Endothelial cell of umbilical vein (primary cell): ENCODE measurements at regions not wholly inside any gene's neighbourhood (a gene's known extent, or its start where the extent isn't known, plus 50 kb on each side); places are given as distances from the start of the nearest gene placed in this dataset.

Experiments used
- BruUV-seq: library from RNA; stranded (reverse); fragments of 400-500 nt; replicated peaks from 2 replicates; lab custom pipeline; 2021; lab: Mats Ljungman, UMichigan
- CTCF ChIA-PET: fragments of 300-600, 350-600 bp; sonication (Branson Sonifier 250); formaldehyde crosslinking; loops from one replicate; lab custom pipeline; 2021; ENCODE audit warnings: antibody characterized with exemption, inconsistent platforms; lab: Charles Lee
- POLR2A ChIA-PET: fragments of 300-600, 350-600 bp; sonication (Branson Sonifier 250); formaldehyde crosslinking; loops from one replicate; lab custom pipeline; 2021; ENCODE audit warnings: antibody characterized with exemption, inconsistent platforms; lab: Charles Lee
- DNase-seq: peaks from one replicate; pipeline ENCODE4 v3.0.0-alpha.2; 2011; ENCODE audit warnings: low read depth, low spot score
- FAIRE-seq: peaks from 2 replicates; lab custom pipeline; 2011; peaks lifted over from hg19 to GRCh38; lab: Jason Lieb, UNC
- H2AFZ ChIP-seq: 2 replicates; pipeline ENCODE4 v1.6.0; 2012; ENCODE audit warnings: low read depth, low read length, control low read depth, inconsistent platforms
- H3K27ac ChIP-seq: 2 replicates; pipeline ENCODE4 v1.5.1; 2011; ENCODE audit warnings: low read depth, mild to moderate bottlenecking, control low read depth, low read length, moderate library complexity; ENCODE audit not compliant: insufficient read depth
- H3K27me3 ChIP-seq, 2 experiments: 2 replicates each; pipeline versions ENCODE4 v1.6.0 to v1.6.1; 2011; ENCODE audit warnings: low read length in 2 of 2, mixed read lengths in 1 of 2; ENCODE audit not compliant: control insufficient read depth in 2 of 2, insufficient read depth in 2 of 2
- H3K36me3 ChIP-seq, 2 experiments: 2 replicates in 1 of 2; 3 replicates in 1 of 2; pipeline ENCODE4 v1.5.1; 2011; ENCODE audit warnings: low read length in 2 of 2, mild to moderate bottlenecking in 1 of 2, moderate library complexity in 1 of 2; ENCODE audit not compliant: control insufficient read depth in 2 of 2, insufficient read depth in 2 of 2; ENCODE audit errors: extremely low read depth in 1 of 2
- H3K4me1 ChIP-seq: 3 replicates; pipeline ENCODE4 v1.5.1; 2011; ENCODE audit warnings: mild to moderate bottlenecking, low read length; ENCODE audit not compliant: control insufficient read depth, insufficient read depth; ENCODE audit errors: extremely low read depth
- H3K4me2 ChIP-seq: 2 replicates; pipeline ENCODE4 v1.6.1; 2011; ENCODE audit warnings: low read length, control low read depth, mixed read lengths; ENCODE audit not compliant: insufficient read depth
- H3K4me3 ChIP-seq, 3 experiments: fragments of 200-600 bp in 1 of 3; sonication (generic), shearing (Covaris generic) in 1 of 3; replicated peaks in 1 of 3; 2 replicates each; pipeline ENCODE4 v1.5.1; 2011 to 2016; ENCODE audit warnings: control low read depth in 3 of 3, low read length in 3 of 3, mild to moderate bottlenecking in 2 of 3, inconsistent platforms in 1 of 3, low read depth in 1 of 3, moderate library complexity in 1 of 3; ENCODE audit not compliant: insufficient read depth in 1 of 3
- H3K79me2 ChIP-seq: 2 replicates; pipeline ENCODE4 v1.6.0; 2012; ENCODE audit warnings: low read length, inconsistent platforms; ENCODE audit not compliant: control insufficient read depth, insufficient read depth
- H3K9ac ChIP-seq: replicated peaks from 2 replicates; pipeline ENCODE3; 2011; ENCODE audit warnings: low read length, control low read depth; ENCODE audit not compliant: insufficient read depth; ENCODE audit errors: extremely low read depth
- H3K9me1 ChIP-seq: replicated peaks from 3 replicates; pipeline ENCODE4 v1.6.0; 2011; ENCODE audit warnings: mild to moderate bottlenecking, low read length; ENCODE audit not compliant: control insufficient read depth, insufficient read depth; ENCODE audit errors: extremely low read depth
- H3K9me3 ChIP-seq: replicated peaks from 2 replicates; pipeline ENCODE4 v1.5.1; 2012; ENCODE audit warnings: low read length, inconsistent platforms; ENCODE audit not compliant: control insufficient read depth, insufficient read depth
- H4K20me1 ChIP-seq: replicated peaks from 2 replicates; pipeline ENCODE3; 2011; ENCODE audit warnings: mild to moderate bottlenecking, low read length; ENCODE audit not compliant: control insufficient read depth, insufficient read depth; ENCODE audit errors: extremely low read depth
- EZH2 ChIP-seq: IDR thresholded peaks from 2 replicates; pipeline ENCODE4 v1.6.1; 2012; ENCODE audit warnings: borderline replicate concordance, low read depth, mild to moderate bottlenecking, moderate library complexity, low read length, inconsistent platforms; ENCODE audit not compliant: severe bottlenecking
- FOS ChIP-seq: IDR thresholded peaks from 2 replicates; pipeline ENCODE4 v1.6.1; 2011; ENCODE audit warnings: mild to moderate bottlenecking, low read length, moderate library complexity, borderline replicate concordance; ENCODE audit not compliant: insufficient read depth
- GATA2 ChIP-seq: IDR thresholded peaks from 2 replicates; pipeline ENCODE4 v1.7.0; 2011; ENCODE audit warnings: low read depth, mild to moderate bottlenecking, moderate library complexity, mixed read lengths, low read length; ENCODE audit not compliant: insufficient read length, insufficient read depth
- JUN ChIP-seq: IDR thresholded peaks from 2 replicates; pipeline ENCODE4 v1.6.1; 2011; ENCODE audit warnings: borderline replicate concordance, low read depth; ENCODE audit not compliant: insufficient read length, insufficient read depth
- MYC ChIP-seq: IDR thresholded peaks from one replicate; pipeline ENCODE4 v1.6.1; 2011; ENCODE audit warnings: mild to moderate bottlenecking, low read depth, low read length
- POLR2A ChIP-seq: IDR thresholded peaks from 2 replicates; pipeline ENCODE4 v1.6.1; 2012; ENCODE audit warnings: low read depth, mild to moderate bottlenecking, control low read depth, low read length
- POLR2AphosphoS5 ChIP-seq: IDR thresholded peaks from 2 replicates; pipeline ENCODE4 v1.6.1; 2012; ENCODE audit warnings: low read depth, mild to moderate bottlenecking, control low read depth, low read length, moderate library complexity; ENCODE audit not compliant: insufficient read depth
- dilution Hi-C: fragments of 300-500 bp; cut with MboI; formaldehyde crosslinking; loops from one replicate; pipeline ENCODE4 v1.15.0; 2019; ENCODE audit warnings: low sequenced_read_pairs; ENCODE audit not compliant: extremely low pct_ligation_motif_present
- intact Hi-C: fragments of 100-400 bp; cut with micrococcal nuclease; formaldehyde crosslinking; loops from one replicate; pipeline ENCODE4 v1.10.0; 2022
- TF ChIP-seq, protein P1 (sequence below), 2 donors: IDR thresholded peaks; 1 replicate in 1 of 2; 2 replicates in 1 of 2; pipeline ENCODE4 v1.5.1; 2011; ENCODE audit warnings: low read length in 2 of 2, mild to moderate bottlenecking in 2 of 2, moderate library complexity in 2 of 2, control low read depth in 1 of 2, inconsistent platforms in 1 of 2, low read depth in 1 of 2; ENCODE audit not compliant: insufficient read depth in 1 of 2; ENCODE audit errors: extremely low read depth in 1 of 2
- TF ChIP-seq, protein P2 (sequence below): IDR thresholded peaks from 2 replicates; pipeline ENCODE4 v1.6.1; 2011; ENCODE audit not compliant: insufficient read depth, insufficient read length

DNA sequence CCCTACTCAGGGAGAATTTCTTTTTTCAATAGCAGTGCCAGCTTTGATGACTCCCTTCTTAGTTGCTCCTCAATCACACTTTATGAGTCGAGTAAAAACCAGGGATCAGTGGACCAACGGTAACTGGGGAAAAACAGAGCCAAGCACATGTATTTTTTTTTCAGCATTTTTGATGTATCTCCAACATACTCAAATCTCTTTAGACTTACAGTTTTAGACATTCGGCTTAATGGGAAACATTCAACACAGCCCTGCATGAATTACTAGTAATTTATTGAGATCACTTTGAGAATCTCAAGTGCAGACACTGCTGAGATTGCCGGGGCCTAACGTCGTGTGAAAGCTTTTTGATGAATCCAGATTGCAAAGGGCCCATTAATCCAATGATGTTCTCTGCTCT is 306.7 kb downstream of the NUAK1 start:
- ChIA-PET CTCF (no interaction called here), POLR2A (no interaction called here)
- Histone ChIP-seq H4K20me1 (no peaks in the 10 kb centered on the region), H3K27me3 (peaks cover 0 to 3% of the 10 kb centered on the region in 2 experiments), H2AFZ (no peak overlapping the region), H3K9ac (no peak overlapping the region), H3K4me3 (no peak overlapping the region), H3K27ac (no peak overlapping the region), H3K4me1 (no peaks in the 10 kb centered on the region), H3K9me1 (no peaks in the 10 kb centered on the region), H3K79me2 (no peaks in the 10 kb centered on the region), H3K36me3 (no peaks in the 10 kb centered on the region), H3K4me2 (no peak overlapping the region), H3K9me3 (no peaks in the 10 kb centered on the region)
- FAIRE-seq, result no peak
- DNase-seq, result no peak
- dilution Hi-C loops, result no loop called here
- intact Hi-C loops, result no loop called here
- no TSS peak for BruUV-seq
- TF ChIP-seq POLR2A, result no peak
- TF ChIP-seq FOS, result no peak
- no peak for TF ChIP-seq POLR2AphosphoS5
- TF ChIP-seq EZH2, result no peak
- no peak for TF ChIP-seq MYC
- TF ChIP-seq, protein P1, sequence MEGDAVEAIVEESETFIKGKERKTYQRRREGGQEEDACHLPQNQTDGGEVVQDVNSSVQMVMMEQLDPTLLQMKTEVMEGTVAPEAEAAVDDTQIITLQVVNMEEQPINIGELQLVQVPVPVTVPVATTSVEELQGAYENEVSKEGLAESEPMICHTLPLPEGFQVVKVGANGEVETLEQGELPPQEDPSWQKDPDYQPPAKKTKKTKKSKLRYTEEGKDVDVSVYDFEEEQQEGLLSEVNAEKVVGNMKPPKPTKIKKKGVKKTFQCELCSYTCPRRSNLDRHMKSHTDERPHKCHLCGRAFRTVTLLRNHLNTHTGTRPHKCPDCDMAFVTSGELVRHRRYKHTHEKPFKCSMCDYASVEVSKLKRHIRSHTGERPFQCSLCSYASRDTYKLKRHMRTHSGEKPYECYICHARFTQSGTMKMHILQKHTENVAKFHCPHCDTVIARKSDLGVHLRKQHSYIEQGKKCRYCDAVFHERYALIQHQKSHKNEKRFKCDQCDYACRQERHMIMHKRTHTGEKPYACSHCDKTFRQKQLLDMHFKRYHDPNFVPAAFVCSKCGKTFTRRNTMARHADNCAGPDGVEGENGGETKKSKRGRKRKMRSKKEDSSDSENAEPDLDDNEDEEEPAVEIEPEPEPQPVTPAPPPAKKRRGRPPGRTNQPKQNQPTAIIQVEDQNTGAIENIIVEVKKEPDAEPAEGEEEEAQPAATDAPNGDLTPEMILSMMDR (IDR thresholded peaks at IDR 0.05; ENCODE audit: extremely low read depth in 1 of 2, insufficient read depth in 1 of 2, low read depth in 1 of 2, low read length in 2 of 2), result no peak
- TF ChIP-seq JUN, result no peak
- TF ChIP-seq, protein P2, sequence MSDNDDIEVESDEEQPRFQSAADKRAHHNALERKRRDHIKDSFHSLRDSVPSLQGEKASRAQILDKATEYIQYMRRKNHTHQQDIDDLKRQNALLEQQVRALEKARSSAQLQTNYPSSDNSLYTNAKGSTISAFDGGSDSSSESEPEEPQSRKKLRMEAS, result no peak
- no peak for TF ChIP-seq GATA2
